T-cell (primary cell): ENCODE measurements at regions not wholly inside any gene's neighbourhood (a gene's known extent, or its start where the extent isn't known, plus 50 kb on each side); places are given as distances from the start of the nearest gene placed in this dataset.

Experiments
- ATAC-seq, 4 experiments: fragments of 200-7000 bp in 3 of 4; fragments of 150-1000 bp in 1 of 4; cut with Tn5 transposase; replicated peaks in 1 of 4; 1 replicate in 3 of 4; 2 replicates in 1 of 4; pipeline ENCODE4 v1.10.0; 2021; ENCODE audit warnings: moderate library complexity in 3 of 4, mild to moderate bottlenecking in 2 of 4, moderate number of reproducible peaks in 1 of 4
- CTCF ChIA-PET, 2 donors: fragments of 300-600 bp; sonication (Branson Sonifier 250); formaldehyde crosslinking; loops; one replicate each; lab custom pipeline; 2022; ENCODE audit warnings: antibody characterized with exemption in 2 of 2; lab: Charles Lee
- POLR2A ChIA-PET, 2 donors: fragments of 300-600 bp; sonication (Branson Sonifier 250); formaldehyde crosslinking; loops; one replicate each; lab custom pipeline; 2022; ENCODE audit warnings: antibody characterized with exemption in 2 of 2; lab: Charles Lee
- DNase-seq, 35 experiments: peaks; one replicate each; pipeline versions ENCODE4 v3.0.0 to v3.0.0-alpha.2; 2013 to 2023
- H3K27ac ChIP-seq: one replicate; pipeline ENCODE4 v1.5.1; 2013; ENCODE audit warnings: low read length
- H3K27me3 ChIP-seq, 2 experiments: replicated peaks in 1 of 2; 1 replicate in 1 of 2; 2 replicates in 1 of 2; pipeline versions ENCODE4 v1.6.1 to v1.7.0; 2013; ENCODE audit warnings: low read length in 1 of 2, mixed read lengths in 1 of 2; ENCODE audit not compliant: control insufficient read depth in 2 of 2, insufficient read depth in 2 of 2; ENCODE audit errors: extremely low read depth in 1 of 2
- H3K36me3 ChIP-seq, 2 donors: 1 replicate in 1 of 2; 2 replicates in 1 of 2; pipeline versions ENCODE4 v1.6.1 to v1.7.0; 2013; ENCODE audit warnings: low read length in 1 of 2; ENCODE audit not compliant: control insufficient read depth in 2 of 2, insufficient read depth in 1 of 2; ENCODE audit errors: extremely low read depth in 1 of 2
- H3K4me1 ChIP-seq, 2 experiments: 1 replicate in 1 of 2; 2 replicates in 1 of 2; pipeline versions ENCODE4 v1.6.1 to v1.7.0; 2013; ENCODE audit warnings: low read length in 2 of 2, mixed read lengths in 1 of 2; ENCODE audit not compliant: insufficient read depth in 2 of 2, control insufficient read depth in 1 of 2; ENCODE audit errors: extremely low read depth in 1 of 2
- H3K4me3 ChIP-seq, 2 donors: 1 replicate in 1 of 2; 2 replicates in 1 of 2; pipeline versions ENCODE4 v1.5.1 to v1.7.0; 2013; ENCODE audit warnings: mild to moderate bottlenecking in 2 of 2, low read length in 1 of 2, moderate library complexity in 1 of 2; ENCODE audit not compliant: control insufficient read depth in 1 of 2; ENCODE audit errors: extremely low read depth in 1 of 2
- H3K9me3 ChIP-seq: 2 replicates; pipeline ENCODE4 v1.7.0; 2013
- H3K27ac Mint-ChIP-seq, 2 donors: one replicate each; pipeline ENCODE4 v1.8.0; 2020 to 2021; ENCODE audit warnings: mild to moderate bottlenecking in 2 of 2, mixed read lengths in 2 of 2
- H3K27me3 Mint-ChIP-seq, 2 donors: one replicate each; pipeline ENCODE4 v1.8.0; 2021 to 2022; ENCODE audit warnings: mixed read lengths in 2 of 2
- H3K36me3 Mint-ChIP-seq: one replicate; pipeline ENCODE4 v1.8.0; 2021; ENCODE audit warnings: mixed read lengths
- H3K4me1 Mint-ChIP-seq, 3 donors: one replicate each; pipeline ENCODE4 v1.8.0; 2020 to 2022; ENCODE audit warnings: mixed read lengths in 3 of 3, mild to moderate bottlenecking in 1 of 3
- H3K4me3 Mint-ChIP-seq, 3 donors: one replicate each; pipeline ENCODE4 v1.8.0; 2020 to 2022; ENCODE audit warnings: mild to moderate bottlenecking in 3 of 3, mixed read lengths in 3 of 3, moderate library complexity in 3 of 3
- H3K9me3 Mint-ChIP-seq, 3 donors: one replicate each; pipeline ENCODE4 v1.8.0; 2020 to 2022; ENCODE audit warnings: mixed read lengths in 3 of 3
- WGBS: methylation state at CpG from one replicate; pipeline ENCODE4 v1.1.5; 2013; ENCODE audit warnings: missing lambda C conversion rate; ENCODE audit not compliant: insufficient coverage; 5-methylcytosine and 5-hydroxymethylcytosine counted together

GRCh38 chr2:122203523-122203922 is 448.1 kb downstream of the TSN start:
- Histone ChIP-seq H3K4me3 (no peak overlapping the region), H3K9me3 (no peaks in the 10 kb centered on the region), H3K4me1 (no peaks in the 10 kb centered on the region), H3K36me3 (no peaks in the 10 kb centered on the region), H3K27me3 (no peaks in the 10 kb centered on the region), H3K27ac (no peak overlapping the region)
- H3K27me3 Mint-ChIP-seq, result peaks cover 0 to 4% of the 10 kb centered on the region in 2 donors
- CTCF ChIA-PET, result no interaction called here
- no peak for DNase-seq
- POLR2A ChIA-PET, result interaction anchor here in 1 of 2 donors (0.7 kb wide), 1 partner anchor 15 kb away, joined by 4 read pairs; no protein-coding TSS in a partner anchor
- H3K36me3 Mint-ChIP-seq, result no peaks in the 10 kb centered on the region
- peaks cover 0 to 5% (median 4%) of the 10 kb centered on the region in 3 donors for H3K9me3 Mint-ChIP-seq
- no CpG with 5 or more reads among the region's 4 CpGs for WGBS
- H3K4me3 Mint-ChIP-seq, result no peak overlapping the region
- H3K4me1 Mint-ChIP-seq, result no peaks in the 10 kb centered on the region
- H3K27ac Mint-ChIP-seq, result no peak overlapping the region
- ATAC-seq, result no peak

DNA sequence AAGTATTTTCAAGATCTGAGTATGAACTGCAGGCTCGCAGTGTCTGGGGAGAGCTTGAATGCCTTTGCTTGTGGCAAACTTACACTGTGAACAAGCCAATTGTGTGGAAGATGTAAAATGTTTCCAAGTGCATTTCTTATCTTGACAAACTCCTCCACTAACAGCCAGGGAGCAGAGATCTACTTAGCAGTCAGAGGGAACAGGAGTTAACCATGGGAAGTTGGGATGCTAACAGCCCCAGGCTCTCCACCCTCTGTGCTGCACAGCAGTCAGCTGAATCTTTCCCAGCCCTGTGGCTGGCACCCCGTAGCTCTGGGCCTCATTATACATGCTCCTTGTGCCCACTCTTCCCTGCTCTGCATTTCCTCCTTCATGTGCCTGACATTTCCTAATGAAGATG is 450.2 kb downstream of the TSN start:
- DNase-seq, result no peak
- peaks cover 0 to 4% (median 2%) of the 10 kb centered on the region in 3 donors for H3K9me3 Mint-ChIP-seq
- H3K27me3 Mint-ChIP-seq, result peaks cover 0 to 4% of the 10 kb centered on the region in 2 donors
- no peaks in the 10 kb centered on the region for H3K9me3 ChIP-seq
- H3K4me3 ChIP-seq, result no peak overlapping the region
- 33% methylated on average over 1 of the region's 2 CpGs for WGBS
- no peaks in the 10 kb centered on the region for H3K36me3 Mint-ChIP-seq
- no peaks in the 10 kb centered on the region for H3K36me3 ChIP-seq
- H3K27ac Mint-ChIP-seq, result no peak overlapping the region
- no peak for ATAC-seq
- H3K27me3 ChIP-seq, result no peaks in the 10 kb centered on the region
- no peaks in the 10 kb centered on the region for H3K4me1 Mint-ChIP-seq
- H3K27ac ChIP-seq, result no peak overlapping the region
- H3K4me3 Mint-ChIP-seq, result no peak overlapping the region
- ChIA-PET POLR2A (no interaction called here), CTCF (no interaction called here)
- no peaks in the 10 kb centered on the region for H3K4me1 ChIP-seq

DNA sequence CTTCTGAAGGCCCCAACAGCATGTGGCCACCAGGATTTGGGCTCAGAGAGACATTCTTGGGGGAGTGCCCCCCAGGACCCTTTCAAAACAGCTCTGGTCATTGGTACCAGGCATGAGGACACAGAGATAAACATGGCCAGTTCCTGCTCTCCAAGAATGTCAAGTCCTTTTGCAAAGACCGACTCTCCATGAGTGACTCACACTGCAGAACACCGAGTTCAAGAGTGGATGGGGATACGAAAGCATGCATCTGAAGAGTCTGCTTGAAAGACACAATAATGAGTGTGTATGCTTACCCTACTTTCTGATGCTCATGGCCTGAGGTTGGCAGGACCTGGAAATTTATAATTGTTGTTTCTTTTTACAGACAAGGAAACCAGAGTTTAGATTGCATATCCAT is 450.6 kb downstream of the TSN start:
- Histone ChIP-seq H3K9me3 (no peaks in the 10 kb centered on the region), H3K27me3 (no peaks in the 10 kb centered on the region), H3K27ac (no peak overlapping the region), H3K4me1 (no peaks in the 10 kb centered on the region), H3K36me3 (no peaks in the 10 kb centered on the region), H3K4me3 (no peak overlapping the region)
- 81% methylated on average over 3 of the region's 3 CpGs for WGBS
- Mint-ChIP-seq H3K4me3 (no peak overlapping the region), H3K4me1 (no peaks in the 10 kb centered on the region), H3K9me3 (peaks cover 0 to 4% (median 0%) of the 10 kb centered on the region in 3 donors), H3K27me3 (peaks cover 0 to 4% of the 10 kb centered on the region in 2 donors), H3K36me3 (no peaks in the 10 kb centered on the region), H3K27ac (no peak overlapping the region)
- POLR2A ChIA-PET, result no interaction called here
- ATAC-seq (no peak), DNase-seq (no peak)
- CTCF ChIA-PET, result no interaction called here

- H3K9me3 Mint-ChIP-seq, result no peaks in the 10 kb centered on the region
- H3K9me3 ChIP-seq, result no peaks in the 10 kb centered on the region
- WGBS, result no CpG with 5 or more reads among the region's 2 CpGs
- no peaks in the 10 kb centered on the region for H3K27me3 ChIP-seq
- no peak overlapping the region for H3K27ac Mint-ChIP-seq
- no peak overlapping the region for H3K4me3 Mint-ChIP-seq
- DNase-seq (no peak), ATAC-seq (no peak)
- H3K36me3 ChIP-seq, result no peaks in the 10 kb centered on the region
- ChIA-PET CTCF (no interaction called here), POLR2A (no interaction called here)
- H3K4me1 ChIP-seq, result no peaks in the 10 kb centered on the region
- H3K4me1 Mint-ChIP-seq, result no peaks in the 10 kb centered on the region
- H3K4me3 ChIP-seq, result no peak overlapping the region
- no peak overlapping the region for H3K27ac ChIP-seq
- no peaks in the 10 kb centered on the region for H3K36me3 Mint-ChIP-seq
- H3K27me3 Mint-ChIP-seq, result no peaks in the 10 kb centered on the region
Measured at GRCh38 chr2:122209377-122209776, 453.9 kb downstream of the TSN start.

- POLR2A ChIA-PET, result no interaction called here
- DNase-seq, result no peak
- H3K4me3 ChIP-seq, result no peak overlapping the region
- ATAC-seq, result no peak
- H3K4me1 ChIP-seq, result no peaks in the 10 kb centered on the region
- Mint-ChIP-seq H3K4me3 (no peak overlapping the region), H3K27ac (no peak overlapping the region), H3K4me1 (no peaks in the 10 kb centered on the region), H3K9me3 (no peaks in the 10 kb centered on the region), H3K27me3 (no peaks in the 10 kb centered on the region), H3K36me3 (no peaks in the 10 kb centered on the region)
- H3K36me3 ChIP-seq, result no peaks in the 10 kb centered on the region
- H3K27ac ChIP-seq, result no peak overlapping the region
- WGBS, result 86% methylated on average over 4 of the region's 4 CpGs
- CTCF ChIA-PET, result no interaction called here
- no peaks in the 10 kb centered on the region for H3K27me3 ChIP-seq
- no peaks in the 10 kb centered on the region for H3K9me3 ChIP-seq
Measured at GRCh38 chr2:122210065-122210464, 454.6 kb downstream of the TSN start.

- Mint-ChIP-seq H3K36me3 (no peaks in the 10 kb centered on the region), H3K27me3 (no peaks in the 10 kb centered on the region), H3K9me3 (no peaks in the 10 kb centered on the region), H3K4me1 (no peaks in the 10 kb centered on the region), H3K27ac (no peak overlapping the region), H3K4me3 (no peak overlapping the region)
- DNase-seq (no peak), ATAC-seq (no peak)
- POLR2A ChIA-PET, result no interaction called here
- H3K36me3 ChIP-seq, result no peaks in the 10 kb centered on the region
- CTCF ChIA-PET, result no interaction called here
- H3K27ac ChIP-seq, result no peak overlapping the region
- no peak overlapping the region for H3K4me3 ChIP-seq
- 89% methylated on average over 5 of the region's 8 CpGs for WGBS
- no peaks in the 10 kb centered on the region for H3K27me3 ChIP-seq
- no peaks in the 10 kb centered on the region for H3K4me1 ChIP-seq
- H3K9me3 ChIP-seq, result no peaks in the 10 kb centered on the region
Measured at GRCh38 chr2:122210898-122211856, 455.7 kb downstream of the TSN start.
